ENCODE measurements at regions not wholly inside any gene's neighbourhood (a gene's known extent, or its start where the extent isn't known, plus 50 kb on each side); places are given as distances from the start of the nearest gene placed in this dataset.

DNA sequence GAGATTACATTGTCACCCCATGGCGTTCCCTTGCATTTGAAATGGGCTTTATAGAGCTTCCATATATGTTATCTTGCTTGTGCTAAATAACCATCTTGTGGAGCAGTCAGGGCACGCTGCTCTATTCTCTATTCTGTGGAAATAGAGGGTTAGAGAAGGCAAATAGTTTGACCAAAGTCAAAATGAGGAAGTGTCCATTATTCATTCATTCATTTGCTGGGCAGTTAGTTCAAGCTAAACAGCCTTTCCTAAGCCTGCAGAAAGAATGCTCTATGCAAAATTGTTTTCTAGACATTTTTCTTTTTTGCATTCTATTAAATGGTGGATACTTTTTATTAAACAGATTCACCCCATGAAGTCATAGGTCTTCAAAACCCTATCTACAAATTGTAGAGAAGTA lies 67.8 kb upstream of the ELAC2 start:
- Histone ChIP-seq H3K4me3 (no peak overlapping the region), H3K9me3 (no peaks in the 10 kb centered on the region), H3K4me1 (no peaks in the 10 kb centered on the region), H3K36me3 (no peaks in the 10 kb centered on the region), H3K27me3 (peaks cover 0 to 16% (median 7%) of the 10 kb centered on the region in 3 donors), H3K27ac (no peak overlapping the region)
- WGBS, 5 donors, result 37 to 52% (median 43%) methylated on average over 2 of the region's 2 CpGs
- TF ChIP-seq POLR2A (IDR thresholded peaks at IDR 0.05), result no peak
- TF ChIP-seq EP300 (IDR thresholded peaks at IDR 0.05), result no peak
- TF ChIP-seq POLR2AphosphoS5 (IDR thresholded peaks at IDR 0.05), result no peak
- TF ChIP-seq, protein P1, sequence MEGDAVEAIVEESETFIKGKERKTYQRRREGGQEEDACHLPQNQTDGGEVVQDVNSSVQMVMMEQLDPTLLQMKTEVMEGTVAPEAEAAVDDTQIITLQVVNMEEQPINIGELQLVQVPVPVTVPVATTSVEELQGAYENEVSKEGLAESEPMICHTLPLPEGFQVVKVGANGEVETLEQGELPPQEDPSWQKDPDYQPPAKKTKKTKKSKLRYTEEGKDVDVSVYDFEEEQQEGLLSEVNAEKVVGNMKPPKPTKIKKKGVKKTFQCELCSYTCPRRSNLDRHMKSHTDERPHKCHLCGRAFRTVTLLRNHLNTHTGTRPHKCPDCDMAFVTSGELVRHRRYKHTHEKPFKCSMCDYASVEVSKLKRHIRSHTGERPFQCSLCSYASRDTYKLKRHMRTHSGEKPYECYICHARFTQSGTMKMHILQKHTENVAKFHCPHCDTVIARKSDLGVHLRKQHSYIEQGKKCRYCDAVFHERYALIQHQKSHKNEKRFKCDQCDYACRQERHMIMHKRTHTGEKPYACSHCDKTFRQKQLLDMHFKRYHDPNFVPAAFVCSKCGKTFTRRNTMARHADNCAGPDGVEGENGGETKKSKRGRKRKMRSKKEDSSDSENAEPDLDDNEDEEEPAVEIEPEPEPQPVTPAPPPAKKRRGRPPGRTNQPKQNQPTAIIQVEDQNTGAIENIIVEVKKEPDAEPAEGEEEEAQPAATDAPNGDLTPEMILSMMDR (IDR thresholded peaks at IDR 0.05), result no peak
- DNase-seq, result no peak
- intact Hi-C loops (cut with DNase I; ENCODE audit: low total_unique reads), result no loop called here

DNA sequence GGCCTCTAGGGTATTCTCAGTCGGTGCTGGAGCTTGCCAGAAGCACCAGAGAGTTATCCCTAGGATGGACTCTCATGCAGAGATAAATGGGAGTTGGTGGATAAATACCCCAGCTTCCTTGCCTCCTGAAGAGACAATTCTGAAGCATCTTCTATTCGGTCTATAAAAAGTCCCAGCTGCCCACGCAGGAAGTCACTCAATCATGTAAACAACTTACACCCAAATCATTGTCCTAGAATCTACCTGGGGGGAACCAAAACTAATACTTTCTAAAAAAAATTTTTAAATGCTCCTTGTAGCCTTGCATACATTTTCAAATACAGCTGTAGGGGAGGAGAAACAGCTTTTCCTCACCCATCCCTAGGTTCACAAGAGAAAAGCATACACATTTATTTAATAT lies 66.6 kb upstream of the ELAC2 start:
- no peaks in the 10 kb centered on the region for H3K4me1 ChIP-seq
- H3K36me3 ChIP-seq, result no peaks in the 10 kb centered on the region
- H3K4me3 ChIP-seq, result no peak overlapping the region
- TF ChIP-seq POLR2AphosphoS5 (IDR thresholded peaks at IDR 0.05) (no peak), EP300 (IDR thresholded peaks at IDR 0.05) (no peak), POLR2A (IDR thresholded peaks at IDR 0.05) (no peak)
- TF ChIP-seq, protein P1 (IDR thresholded peaks at IDR 0.05), result no peak
- H3K9me3 ChIP-seq, result no peaks in the 10 kb centered on the region
- intact Hi-C loops (cut with DNase I; ENCODE audit: low total_unique reads), result no loop called here
- no peak for DNase-seq
- WGBS, 5 donors, result 50 to 65% (median 58%) methylated on average over 3 of the region's 3 CpGs
- no peak overlapping the region for H3K27ac ChIP-seq
- peaks cover 0 to 16% (median 7%) of the 10 kb centered on the region in 3 donors for H3K27me3 ChIP-seq

DNA sequence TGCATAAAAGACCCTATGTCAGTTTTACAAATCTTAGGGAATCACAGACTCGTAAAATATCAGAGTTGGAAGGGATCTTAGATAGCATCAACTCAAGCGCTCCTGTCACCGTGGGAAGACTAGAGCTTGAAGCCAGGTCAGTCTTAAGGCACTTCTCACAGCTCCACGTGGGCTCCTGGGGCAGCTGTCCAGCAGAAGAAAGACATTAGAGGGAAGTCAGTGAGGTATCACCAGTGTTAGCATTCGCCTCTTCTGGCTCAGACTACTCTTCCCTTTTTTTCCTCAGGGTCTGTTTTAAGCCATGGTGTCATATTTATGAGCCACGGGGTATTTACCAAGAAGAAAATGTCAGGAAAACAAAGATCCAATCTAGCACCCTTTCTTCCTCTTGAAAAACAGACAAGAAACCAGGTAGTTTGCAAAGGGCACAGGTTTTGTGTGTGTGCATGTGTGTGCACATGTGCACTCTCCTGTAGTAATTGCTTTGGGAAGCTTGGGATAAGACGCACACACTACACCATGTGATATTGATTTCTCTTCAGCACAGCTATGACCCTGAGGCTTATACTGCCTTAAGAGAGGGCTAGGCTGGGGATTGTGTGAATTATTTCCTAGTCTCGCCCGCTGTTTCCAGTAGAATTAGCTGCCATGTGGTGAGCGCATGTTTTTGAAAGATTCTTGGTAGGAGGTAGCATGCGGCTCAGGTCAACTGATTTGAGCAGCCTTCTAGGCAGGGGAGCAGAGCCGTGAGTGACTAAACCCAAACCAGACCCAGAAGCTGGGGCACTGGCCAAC lies 61.0 kb upstream of the ELAC2 start:
- Histone ChIP-seq H3K27me3 (no peaks in the 10 kb centered on the region), H3K4me1 (no peaks in the 10 kb centered on the region), H3K27ac (no peak overlapping the region), H3K36me3 (no peaks in the 10 kb centered on the region), H3K9me3 (no peaks in the 10 kb centered on the region), H3K4me3 (no peak overlapping the region)
- 71 to 74% (median 73%) methylated on average over 12 of the region's 12 CpGs for WGBS, 5 donors
- DNase-seq, result no peak
- intact Hi-C loops (cut with DNase I; ENCODE audit: low total_unique reads), result no loop called here
- TF ChIP-seq, protein P1 (IDR thresholded peaks at IDR 0.05), result no peak
- TF ChIP-seq POLR2A (IDR thresholded peaks at IDR 0.05), result no peak
- TF ChIP-seq POLR2AphosphoS5 (IDR thresholded peaks at IDR 0.05), result no peak
- TF ChIP-seq EP300 (IDR thresholded peaks at IDR 0.05), result no peak

DNA sequence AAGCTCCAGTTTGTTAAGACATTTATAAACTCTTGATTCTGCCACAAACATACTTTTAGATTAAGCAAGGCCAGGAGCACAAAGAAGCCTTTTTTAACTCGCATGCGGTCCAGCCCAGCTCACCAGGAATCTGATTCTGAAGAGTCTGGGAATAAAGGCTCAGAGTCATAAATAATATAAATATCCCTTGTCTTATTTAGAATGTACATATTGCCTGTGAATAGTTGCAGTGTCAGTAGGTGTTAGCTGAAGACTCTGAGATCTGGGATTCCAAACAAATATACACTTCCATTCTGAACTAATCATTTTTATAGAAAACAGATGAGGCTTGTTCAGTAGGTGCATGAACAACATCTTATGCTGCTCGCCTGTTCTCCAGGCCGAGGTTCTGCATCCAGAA lies 59.1 kb upstream of the ELAC2 start:
- 81 to 91% (median 88%) methylated on average over 4 of the region's 4 CpGs for WGBS, 5 donors
- DNase-seq, result no peak
- Histone ChIP-seq H3K4me1 (peaks cover 0 to 8% (median 0%) of the 10 kb centered on the region in 4 donors), H3K4me3 (no peak overlapping the region), H3K36me3 (no peaks in the 10 kb centered on the region), H3K27me3 (no peaks in the 10 kb centered on the region), H3K9me3 (no peaks in the 10 kb centered on the region), H3K27ac (no peak overlapping the region)
- intact Hi-C loops (cut with DNase I; ENCODE audit: low total_unique reads), result no loop called here
- TF ChIP-seq POLR2AphosphoS5 (IDR thresholded peaks at IDR 0.05), result no peak
- TF ChIP-seq, protein P1 (IDR thresholded peaks at IDR 0.05), result no peak
- TF ChIP-seq EP300 (IDR thresholded peaks at IDR 0.05), result no peak
- no peak for TF ChIP-seq POLR2A (IDR thresholded peaks at IDR 0.05)

All from stomach (tissue), 8 donors.